ENCODE measurements at regions not wholly inside any gene's neighbourhood (a gene's known extent, or its start where the extent isn't known, plus 50 kb on each side); places are given as distances from the start of the nearest gene placed in this dataset.

- H3K4me3 ChIP-seq (replicated peaks; ENCODE audit: insufficient read depth, low read length) = no peak overlapping the region
- TF ChIP-seq SPI1 (IDR thresholded peaks at IDR 0.05; ENCODE audit: borderline replicate concordance, low read depth) = no peak
- no peak overlapping the region for H3K27ac ChIP-seq (replicated peaks)
- DNase-seq (ENCODE audit: low read depth in 1 of 2, low spot score in 1 of 2) = no peak
- H3K27me3 ChIP-seq (ENCODE audit: insufficient read depth, poor library complexity, severe bottlenecking) = no peaks in the 10 kb centered on the region
These were observed 504.5 kb downstream of the NR2F1-AS1 start for GRCh38 chr5:93076566-93076965.

DNA sequence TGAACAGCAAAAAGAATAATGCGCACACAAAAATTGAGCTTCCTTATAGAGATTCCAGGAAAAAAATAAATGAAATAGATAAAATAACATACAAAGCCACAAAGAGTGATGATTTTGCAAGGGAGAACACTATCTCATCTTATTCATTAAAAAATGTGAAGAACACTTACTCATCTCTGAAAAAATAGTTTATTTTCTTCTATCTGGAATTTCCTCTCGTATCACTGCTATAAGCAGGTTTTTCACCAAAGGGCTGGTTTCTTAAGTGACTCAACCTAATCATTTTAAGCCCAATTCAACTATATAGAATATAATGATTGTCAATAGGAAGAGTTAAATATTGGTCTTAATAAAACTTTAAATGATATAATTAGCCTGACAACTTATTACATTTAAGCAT is 504.9 kb downstream of the NR2F1-AS1 start:
- Histone ChIP-seq H3K27ac (replicated peaks) (no peak overlapping the region), H3K4me3 (replicated peaks; ENCODE audit: insufficient read depth, low read length) (no peak overlapping the region), H3K27me3 (ENCODE audit: insufficient read depth, poor library complexity, severe bottlenecking) (no peaks in the 10 kb centered on the region)
- DNase-seq (ENCODE audit: low read depth in 1 of 2, low spot score in 1 of 2) = no peak
- TF ChIP-seq POLR2AphosphoS5 (IDR thresholded peaks at IDR 0.05; ENCODE audit: low read depth) (no peak), SPI1 (IDR thresholded peaks at IDR 0.05; ENCODE audit: borderline replicate concordance, low read depth) (no peak), GABPA (IDR thresholded peaks at IDR 0.05; ENCODE audit: low read depth) (no peak), CTCF (IDR thresholded peaks at IDR 0.05; ENCODE audit: insufficient read depth, low read length) (no peak), REST (IDR thresholded peaks at IDR 0.05; ENCODE audit: insufficient replicate concordance, low read depth) (no peak)

DNA sequence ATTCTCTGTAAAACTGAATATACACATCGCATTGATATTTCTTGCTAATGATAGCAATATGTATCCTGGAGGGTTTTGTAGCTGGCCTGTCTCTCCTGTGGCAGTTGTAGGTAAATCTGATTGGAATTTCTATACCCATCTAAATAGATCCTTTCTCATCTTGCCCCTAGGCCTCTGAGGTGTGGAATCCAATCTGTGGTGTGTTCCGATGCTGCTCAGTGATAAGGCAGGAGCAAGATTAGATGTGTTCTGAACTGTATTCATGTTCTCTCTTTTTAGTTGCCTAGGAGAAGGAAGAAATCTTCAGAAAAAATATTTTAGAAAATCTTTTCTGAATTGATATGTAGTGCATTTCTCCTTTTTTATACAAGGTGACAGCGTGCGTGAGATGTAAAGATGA is 507.5 kb downstream of the NR2F1-AS1 start:
- Histone ChIP-seq H3K4me3 (replicated peaks; ENCODE audit: insufficient read depth, low read length) (no peak overlapping the region), H3K27ac (replicated peaks) (no peak overlapping the region), H3K27me3 (ENCODE audit: insufficient read depth, poor library complexity, severe bottlenecking) (no peaks in the 10 kb centered on the region)
- TF ChIP-seq CTCF (IDR thresholded peaks at IDR 0.05; ENCODE audit: insufficient read depth, low read length) = no peak
- no peak for TF ChIP-seq POLR2AphosphoS5 (IDR thresholded peaks at IDR 0.05; ENCODE audit: low read depth)
- no peak for TF ChIP-seq SPI1 (IDR thresholded peaks at IDR 0.05; ENCODE audit: borderline replicate concordance, low read depth)
- no peak for TF ChIP-seq GABPA (IDR thresholded peaks at IDR 0.05; ENCODE audit: low read depth)
- TF ChIP-seq REST (IDR thresholded peaks at IDR 0.05; ENCODE audit: insufficient replicate concordance, low read depth) = no peak
- no peak for DNase-seq (ENCODE audit: low read depth in 1 of 2, low spot score in 1 of 2)

DNA sequence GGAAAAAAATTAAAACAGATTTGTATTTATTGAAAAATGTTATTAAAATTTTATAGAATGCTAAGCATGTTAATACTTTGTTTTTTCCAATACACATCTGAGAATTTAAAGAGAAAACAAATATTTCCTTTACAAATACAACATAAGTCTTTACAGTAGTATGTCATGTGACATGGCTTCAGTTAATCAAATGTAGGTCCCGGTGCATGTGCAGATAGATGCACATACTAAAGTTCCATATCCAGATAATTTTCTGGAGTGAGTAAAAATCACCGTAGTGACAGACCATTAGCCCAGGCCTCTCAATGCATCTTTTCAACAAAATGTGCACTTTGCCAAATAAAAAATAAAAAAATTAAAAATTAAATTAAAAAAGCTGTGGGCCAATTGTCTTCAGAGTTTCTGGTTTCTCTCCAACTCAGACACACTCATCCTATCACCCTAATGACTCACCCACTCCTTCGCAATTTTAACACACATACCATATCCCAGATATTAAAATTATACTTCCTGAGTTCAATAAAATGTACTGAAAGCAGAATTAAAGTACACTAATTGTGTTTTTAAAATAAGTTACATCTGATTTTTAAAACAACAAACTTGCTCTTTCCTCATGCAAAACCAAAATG is 508.1 kb downstream of the NR2F1-AS1 start:
- no peak overlapping the region for H3K27ac ChIP-seq (replicated peaks)
- no peak for DNase-seq (ENCODE audit: low read depth in 1 of 2, low spot score in 1 of 2)
- no peaks in the 10 kb centered on the region for H3K27me3 ChIP-seq (ENCODE audit: insufficient read depth, poor library complexity, severe bottlenecking)
- TF ChIP-seq REST (IDR thresholded peaks at IDR 0.05; ENCODE audit: insufficient replicate concordance, low read depth) (no peak), CTCF (IDR thresholded peaks at IDR 0.05; ENCODE audit: insufficient read depth, low read length) (no peak), POLR2AphosphoS5 (IDR thresholded peaks at IDR 0.05; ENCODE audit: low read depth) (no peak), GABPA (IDR thresholded peaks at IDR 0.05; ENCODE audit: low read depth) (no peak), SPI1 (IDR thresholded peaks at IDR 0.05; ENCODE audit: borderline replicate concordance, low read depth) (no peak)
- H3K4me3 ChIP-seq (replicated peaks; ENCODE audit: insufficient read depth, low read length) = no peak overlapping the region

Measured in HL-60 (cell line).